Natural killer cell (primary cell): ENCODE measurements at regions not wholly inside any gene's neighbourhood (a gene's known extent, or its start where the extent isn't known, plus 50 kb on each side); places are given as distances from the start of the nearest gene placed in this dataset.

Source experiments
- ATAC-seq, 3 donors: fragments of 150-1000 bp in 2 of 3; fragments of 200-7000 bp in 1 of 3; cut with Tn5 transposase; 1 replicate in 1 of 3; 2 replicates in 2 of 3; pipeline ENCODE4 v1.10.0; 2021; ENCODE audit warnings: mild to moderate bottlenecking in 2 of 3, moderate library complexity in 2 of 3
- DNase-seq, 2 donors: peaks; one replicate each; pipeline versions ENCODE4 v3.0.0 to v3.0.0-alpha.2; 2013 to 2021; ENCODE audit warnings: mixed read lengths in 1 of 2
- H3K27ac ChIP-seq: one replicate; pipeline ENCODE4 v1.5.1; 2013; ENCODE audit warnings: mild to moderate bottlenecking, low read length
- H3K27me3 ChIP-seq: one replicate; pipeline ENCODE4 v1.6.1; 2013; ENCODE audit warnings: low read length; ENCODE audit not compliant: control insufficient read depth, insufficient read depth
- H3K36me3 ChIP-seq: one replicate; pipeline ENCODE4 v1.6.1; 2013; ENCODE audit warnings: low read length; ENCODE audit not compliant: control insufficient read depth, insufficient read depth
- H3K4me1 ChIP-seq: one replicate; pipeline ENCODE4 v1.6.1; 2013; ENCODE audit warnings: low read length; ENCODE audit not compliant: control insufficient read depth, insufficient read depth
- H3K4me3 ChIP-seq: one replicate; pipeline ENCODE4 v1.5.1; 2013; ENCODE audit warnings: low read length
- H3K9me3 ChIP-seq: one replicate; pipeline ENCODE4 v1.6.1; 2013; ENCODE audit warnings: low read length; ENCODE audit not compliant: control insufficient read depth, insufficient read depth
- H3K27ac Mint-ChIP-seq, 2 donors: one replicate each; pipeline ENCODE4 v1.8.0; 2022; ENCODE audit warnings: mild to moderate bottlenecking in 2 of 2, mixed read lengths in 2 of 2, moderate library complexity in 1 of 2
- H3K27me3 Mint-ChIP-seq, 2 donors: one replicate each; pipeline ENCODE4 v1.8.0; 2022; ENCODE audit warnings: low read depth in 2 of 2, mixed read lengths in 2 of 2
- H3K36me3 Mint-ChIP-seq: one replicate; pipeline ENCODE4 v1.8.0; 2022; ENCODE audit warnings: mixed read lengths
- H3K4me1 Mint-ChIP-seq, 2 donors: one replicate each; pipeline ENCODE4 v1.8.0; 2022; ENCODE audit warnings: mixed read lengths in 2 of 2
- H3K4me3 Mint-ChIP-seq: one replicate; pipeline ENCODE4 v1.8.0; 2022; ENCODE audit warnings: mild to moderate bottlenecking, moderate library complexity, mixed read lengths
- H3K9me3 Mint-ChIP-seq, 2 donors: one replicate each; pipeline ENCODE4 v1.8.0; 2022; ENCODE audit warnings: mixed read lengths in 2 of 2
- WGBS: methylation state at CpG from one replicate; pipeline ENCODE4 v1.1.7; 2013; ENCODE audit warnings: missing lambda C conversion rate; ENCODE audit not compliant: insufficient coverage; 5-methylcytosine and 5-hydroxymethylcytosine counted together
- intact Hi-C: fragments of 100-400 bp; cut with micrococcal nuclease; formaldehyde crosslinking; loops from one replicate; pipeline ENCODE4 v1.14.2; 2022
- TF ChIP-seq, protein P1 (sequence below): fragments of 200-600 bp; IDR thresholded peaks from one replicate; pipeline ENCODE4 v1.8.0; 2022; ENCODE audit warnings: antibody characterized with exemption

DNA sequence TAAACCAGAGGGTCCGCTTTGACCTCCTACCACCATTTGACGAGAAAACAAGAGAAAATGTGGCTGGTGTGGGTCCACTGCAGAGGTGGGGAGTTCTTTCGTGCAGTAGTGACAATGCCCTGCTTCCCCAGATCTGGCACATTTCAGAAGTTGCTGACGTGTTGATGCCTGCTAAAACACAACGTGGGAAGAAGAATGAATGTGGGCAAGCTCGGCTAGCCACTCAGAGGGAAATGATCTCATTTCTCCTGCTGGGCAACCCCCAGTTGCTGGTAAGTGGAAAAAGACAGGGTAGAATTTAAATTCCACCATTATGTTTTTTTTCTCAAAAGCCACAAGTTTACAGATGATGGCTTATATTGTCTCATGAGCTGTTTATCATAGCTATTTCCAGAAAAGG, 77.9 kb downstream of the LUZP4 start:
- no peak for DNase-seq
- peaks cover 16 to 64% of the 10 kb centered on the region in 2 donors for H3K27me3 Mint-ChIP-seq
- no peak overlapping the region for H3K4me3 ChIP-seq
- H3K27me3 ChIP-seq: peaks cover 2% of the 10 kb centered on the region
- TF ChIP-seq, protein P1, sequence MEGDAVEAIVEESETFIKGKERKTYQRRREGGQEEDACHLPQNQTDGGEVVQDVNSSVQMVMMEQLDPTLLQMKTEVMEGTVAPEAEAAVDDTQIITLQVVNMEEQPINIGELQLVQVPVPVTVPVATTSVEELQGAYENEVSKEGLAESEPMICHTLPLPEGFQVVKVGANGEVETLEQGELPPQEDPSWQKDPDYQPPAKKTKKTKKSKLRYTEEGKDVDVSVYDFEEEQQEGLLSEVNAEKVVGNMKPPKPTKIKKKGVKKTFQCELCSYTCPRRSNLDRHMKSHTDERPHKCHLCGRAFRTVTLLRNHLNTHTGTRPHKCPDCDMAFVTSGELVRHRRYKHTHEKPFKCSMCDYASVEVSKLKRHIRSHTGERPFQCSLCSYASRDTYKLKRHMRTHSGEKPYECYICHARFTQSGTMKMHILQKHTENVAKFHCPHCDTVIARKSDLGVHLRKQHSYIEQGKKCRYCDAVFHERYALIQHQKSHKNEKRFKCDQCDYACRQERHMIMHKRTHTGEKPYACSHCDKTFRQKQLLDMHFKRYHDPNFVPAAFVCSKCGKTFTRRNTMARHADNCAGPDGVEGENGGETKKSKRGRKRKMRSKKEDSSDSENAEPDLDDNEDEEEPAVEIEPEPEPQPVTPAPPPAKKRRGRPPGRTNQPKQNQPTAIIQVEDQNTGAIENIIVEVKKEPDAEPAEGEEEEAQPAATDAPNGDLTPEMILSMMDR: no peak
- peaks cover 4% of the 10 kb centered on the region for H3K4me1 ChIP-seq
- H3K36me3 ChIP-seq: no peaks in the 10 kb centered on the region
- no peak overlapping the region for H3K4me3 Mint-ChIP-seq
- 58% methylated on average over 5 of the region's 6 CpGs for WGBS
- no peak for ATAC-seq
- H3K4me1 Mint-ChIP-seq: peaks cover 6 to 22% of the 10 kb centered on the region in 2 donors
- no peaks in the 10 kb centered on the region for H3K9me3 ChIP-seq
- H3K27ac Mint-ChIP-seq: no peak overlapping the region
- H3K27ac ChIP-seq: no peak overlapping the region
- intact Hi-C loops: no loop called here
- H3K9me3 Mint-ChIP-seq: no peaks in the 10 kb centered on the region
- no peaks in the 10 kb centered on the region for H3K36me3 Mint-ChIP-seq

DNA sequence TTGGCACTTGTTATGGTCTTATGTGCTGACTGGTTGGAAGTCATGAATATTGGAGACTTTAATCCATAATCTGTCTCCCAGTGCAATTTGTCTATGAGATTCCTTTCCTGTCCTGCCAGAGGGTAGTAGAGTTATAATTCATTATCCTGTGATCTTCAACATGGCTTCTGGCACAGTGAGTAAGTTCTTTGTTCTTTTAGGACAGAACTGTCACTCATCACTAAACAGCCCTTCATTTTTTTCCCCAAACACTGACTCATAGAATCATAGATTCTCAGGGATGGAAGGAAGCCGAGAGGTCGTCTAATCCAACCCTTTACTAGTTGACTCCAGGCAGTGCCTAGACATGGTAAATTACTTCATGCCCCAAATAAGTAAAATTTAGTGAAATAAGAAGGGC, 78.4 kb downstream of the LUZP4 start:
- Histone ChIP-seq H3K4me3 (no peak overlapping the region), H3K4me1 (no peaks in the 10 kb centered on the region), H3K36me3 (no peaks in the 10 kb centered on the region), H3K27me3 (peaks cover 2% of the 10 kb centered on the region), H3K27ac (no peak overlapping the region), H3K9me3 (no peaks in the 10 kb centered on the region)
- TF ChIP-seq, protein P1: no peak
- Mint-ChIP-seq H3K36me3 (no peaks in the 10 kb centered on the region), H3K4me3 (no peak overlapping the region), H3K27ac (no peak overlapping the region), H3K9me3 (no peaks in the 10 kb centered on the region), H3K27me3 (peaks cover 16 to 69% of the 10 kb centered on the region in 2 donors), H3K4me1 (peaks cover 2 to 17% of the 10 kb centered on the region in 2 donors)
- intact Hi-C loops: no loop called here
- ATAC-seq (no peak), DNase-seq (no peak)
- WGBS: no CpG with 5 or more reads among the region's 2 CpGs

DNA sequence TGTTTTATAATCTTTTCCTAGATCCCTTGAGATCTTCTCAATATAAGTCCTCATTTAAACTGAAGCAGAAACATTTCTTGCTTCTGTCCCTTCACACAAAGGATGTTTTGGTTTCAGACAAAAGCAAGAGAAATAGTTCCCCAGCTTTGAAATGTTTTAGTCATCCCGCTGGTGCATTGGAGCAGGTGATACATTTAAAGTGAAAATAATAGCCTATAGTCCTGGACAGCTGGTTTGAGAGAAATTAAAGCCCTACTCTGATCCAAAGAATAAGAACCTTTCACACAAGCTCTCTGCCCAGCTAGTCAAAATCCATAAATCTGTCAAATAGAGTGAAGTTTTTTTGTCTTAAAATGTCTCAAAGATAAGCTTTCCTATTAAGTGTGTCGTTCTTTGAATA, 79.4 kb downstream of the LUZP4 start:
- DNase-seq (no peak), ATAC-seq (no peak)
- whole genome bisulfite sequencing: no CpG with 5 or more reads among the region's 2 CpGs
- no peak overlapping the region for H3K4me3 Mint-ChIP-seq
- Histone ChIP-seq H3K4me1 (no peaks in the 10 kb centered on the region), H3K4me3 (no peak overlapping the region), H3K27me3 (peaks cover 2% of the 10 kb centered on the region), H3K9me3 (no peaks in the 10 kb centered on the region), H3K36me3 (no peaks in the 10 kb centered on the region), H3K27ac (no peak overlapping the region)
- H3K27ac Mint-ChIP-seq: no peak overlapping the region
- peaks cover 0 to 11% of the 10 kb centered on the region in 2 donors for H3K4me1 Mint-ChIP-seq
- intact Hi-C loops: no loop called here
- H3K36me3 Mint-ChIP-seq: no peaks in the 10 kb centered on the region
- peaks cover 12 to 63% of the 10 kb centered on the region in 2 donors for H3K27me3 Mint-ChIP-seq
- TF ChIP-seq, protein P1: no peak
- H3K9me3 Mint-ChIP-seq: no peaks in the 10 kb centered on the region

DNA sequence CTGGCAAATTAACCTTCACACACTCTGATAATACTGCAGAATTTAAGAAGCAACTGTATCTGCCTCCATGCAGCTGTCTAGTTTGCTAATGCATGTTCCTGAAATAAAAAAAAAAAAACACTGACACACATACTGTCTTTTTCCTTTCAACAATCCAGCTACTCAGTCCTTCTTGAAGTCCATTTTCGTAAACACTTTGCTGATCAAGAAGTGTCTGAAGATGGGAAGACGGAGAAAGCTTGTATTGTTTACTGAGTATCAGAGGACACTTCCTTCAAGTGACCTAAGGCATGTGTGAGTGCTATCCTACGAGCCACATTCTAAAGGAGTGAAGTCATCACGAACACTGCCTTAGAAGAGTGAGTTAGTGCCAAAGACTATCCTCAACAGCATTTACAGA, 82.6 kb downstream of the LUZP4 start:
- intact Hi-C loops: no loop called here
- TF ChIP-seq, protein P1: no peak
- no peak for DNase-seq
- no peaks in the 10 kb centered on the region for H3K9me3 Mint-ChIP-seq
- no peaks in the 10 kb centered on the region for H3K4me1 Mint-ChIP-seq
- no peak overlapping the region for H3K27ac Mint-ChIP-seq
- H3K36me3 ChIP-seq: no peaks in the 10 kb centered on the region
- WGBS: 76% methylated on average over 2 of the region's 4 CpGs
- no peak for ATAC-seq
- no peaks in the 10 kb centered on the region for H3K27me3 ChIP-seq
- peaks cover 3 to 45% of the 10 kb centered on the region in 2 donors for H3K27me3 Mint-ChIP-seq
- no peaks in the 10 kb centered on the region for H3K36me3 Mint-ChIP-seq
- no peaks in the 10 kb centered on the region for H3K9me3 ChIP-seq
- H3K27ac ChIP-seq: no peak overlapping the region
- H3K4me1 ChIP-seq: no peaks in the 10 kb centered on the region
- H3K4me3 Mint-ChIP-seq: no peak overlapping the region
- no peak overlapping the region for H3K4me3 ChIP-seq
